Activated CD4-positive, alpha-beta T cell treated with anti-CD3 and anti-CD28 coated beads for 1 hour (primary cell): ENCODE measurements at regions not wholly inside any gene's neighbourhood (a gene's known extent, or its start where the extent isn't known, plus 50 kb on each side); places are given as distances from the start of the nearest gene placed in this dataset.
A peak's percentile ranks its signal among the peaks of the same experiment; 100 is the strongest.
"Not testable (repeated sequence)": the region's sequence is repeated elsewhere in the genome, so short reads cannot be mapped to it uniquely, and the experiment has no call there.

Experiments
- DNase-seq: peaks from one replicate; pipeline ENCODE4 v3.0.0-alpha.2; 2020

GRCh38 chr4:138891631-138892031, 124.0 kb upstream of the NOCT start:
- DNase-seq: no peak

DNA sequence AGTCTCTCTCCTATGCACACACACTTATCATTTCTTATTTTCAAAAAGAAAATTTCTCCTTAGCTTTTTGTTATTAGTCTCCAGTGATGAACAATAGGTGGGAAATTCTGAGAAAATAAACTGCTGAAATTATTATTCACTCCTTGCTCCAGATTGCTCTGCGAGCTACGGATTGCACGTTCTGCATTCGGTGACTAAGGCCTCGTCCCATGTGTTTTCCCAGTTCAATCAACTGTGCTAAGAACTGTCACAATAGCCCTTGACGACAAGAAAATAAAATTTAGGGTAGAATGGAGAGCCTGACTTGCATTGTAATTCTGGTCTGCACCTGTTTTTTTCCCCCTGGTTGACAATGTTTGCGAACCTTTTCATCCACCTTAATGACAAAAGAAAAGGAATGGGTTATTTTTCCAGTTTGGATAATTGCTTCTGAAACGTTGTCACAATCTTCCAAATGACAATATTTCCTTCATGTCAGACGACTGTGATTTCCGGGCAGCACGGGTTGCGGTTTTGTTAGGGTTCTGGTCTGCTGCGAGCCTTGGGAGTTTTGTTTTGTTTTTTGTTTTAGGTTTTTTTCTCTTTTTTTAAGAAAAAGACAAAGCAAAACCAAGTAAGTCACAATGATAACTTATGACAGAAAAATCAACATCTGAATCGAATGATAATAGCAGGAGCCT, 124.5 kb upstream of the NOCT start:
- DNase-seq: no peak

DNA sequence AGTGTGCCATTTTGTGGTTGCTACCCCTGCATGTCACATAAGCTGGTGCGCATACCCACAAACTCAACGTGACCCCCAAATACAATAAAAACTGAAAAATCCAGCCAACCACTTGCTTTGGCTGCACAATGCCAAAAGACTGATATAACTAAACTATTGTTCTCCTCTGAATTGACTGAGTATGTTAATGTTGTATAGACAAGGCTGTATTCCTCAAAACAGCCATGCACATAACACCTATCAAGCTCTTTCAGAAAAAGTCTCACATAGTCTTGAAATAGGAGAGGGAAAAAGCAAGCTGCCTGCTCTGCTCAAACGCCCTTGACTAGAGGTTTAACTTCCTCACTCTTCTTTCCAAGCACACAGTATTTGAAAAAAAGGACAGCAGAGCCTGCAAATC, 126.4 kb upstream of the NOCT start:
- DNase-seq: no peak

DNA sequence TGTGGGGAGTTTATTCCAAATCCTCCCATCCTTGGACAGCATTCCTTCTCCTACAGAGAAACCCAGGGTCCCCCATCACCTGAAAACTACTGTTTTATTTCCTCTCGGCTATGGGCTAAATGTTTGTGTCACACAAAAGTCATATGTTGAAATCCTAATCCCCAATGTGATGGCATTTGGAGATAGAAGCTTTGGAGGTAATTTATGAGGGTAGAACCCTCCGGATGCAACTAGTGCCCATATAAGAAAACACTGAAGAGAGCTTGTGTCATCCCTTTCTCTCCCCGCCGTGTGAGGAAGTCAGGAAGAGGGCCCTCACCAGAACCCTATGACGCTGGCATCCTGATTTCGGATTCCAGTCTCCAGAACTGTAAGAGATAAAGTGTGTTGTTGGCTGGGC, 127.8 kb upstream of the NOCT start:
- DNase-seq: no peak

GRCh38 chr4:138887341-138887740, 128.2 kb upstream of the NOCT start:
- no peak for DNase-seq

- DNase-seq: no peak
Observed at GRCh38 chr4:138879757-138880156, 135.8 kb upstream of the NOCT start.

- DNase-seq: no peak
Observed at GRCh38 chr4:138875891-138876608, 139.5 kb upstream of the NOCT start.

DNA sequence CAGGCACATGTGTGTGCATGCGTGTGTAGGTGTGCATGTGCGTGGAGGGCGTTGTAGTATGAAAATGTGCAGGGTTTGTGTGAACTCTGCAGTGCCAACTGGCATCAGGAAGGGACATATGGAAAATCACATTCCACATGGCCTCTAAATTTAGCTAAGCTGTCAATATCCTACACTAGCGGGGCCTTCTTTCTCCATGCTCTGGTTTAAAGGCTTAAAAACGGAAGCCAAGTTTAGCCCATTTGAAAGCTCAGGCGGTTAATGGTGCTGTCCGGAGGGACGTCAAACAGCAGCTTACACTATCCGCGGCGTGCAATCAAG, 144.1 kb upstream of the NOCT start:
- DNase-seq: no peak

GRCh38 chr4:138870737-138871554, 144.6 kb upstream of the NOCT start:
- DNase-seq: peak; percentile 9

DNA sequence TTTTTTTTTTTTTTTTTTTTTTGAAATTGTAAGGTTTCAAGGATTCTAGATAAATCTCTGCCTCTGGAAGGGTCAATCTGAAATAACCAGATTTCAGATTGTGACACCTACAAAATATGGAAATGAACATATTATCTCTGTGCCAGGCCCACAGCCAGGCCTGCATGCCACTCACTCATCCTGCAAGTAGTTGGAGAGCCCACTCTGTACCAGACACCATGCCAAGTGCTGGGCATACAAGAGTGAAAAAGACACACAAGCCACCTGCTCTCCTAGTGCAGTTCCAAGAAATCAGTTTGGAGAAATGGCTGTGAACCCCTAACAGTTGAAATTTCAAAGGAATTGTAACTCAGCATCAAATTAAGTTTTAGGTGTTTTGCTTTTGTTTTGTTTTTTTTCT, 145.9 kb upstream of the NOCT start:
- no peak for DNase-seq

DNA sequence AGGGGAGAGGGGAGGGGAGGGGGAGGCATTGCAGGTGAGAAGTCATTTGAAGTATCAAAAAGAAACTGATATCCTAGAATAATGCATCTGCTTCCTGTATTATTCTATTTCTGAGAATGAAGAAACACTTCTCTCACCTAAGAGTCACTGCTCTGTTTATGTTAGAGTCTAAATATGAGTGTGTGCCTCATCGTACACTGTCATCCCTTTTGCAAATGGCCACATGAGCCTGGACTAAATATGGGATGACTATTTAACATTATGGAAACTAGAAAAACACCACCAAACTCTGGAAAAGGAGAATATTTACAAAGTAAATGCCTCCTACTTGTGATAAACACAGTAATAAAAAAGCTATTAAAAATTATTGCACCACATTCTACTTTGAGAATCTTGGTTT, 146.4 kb upstream of the NOCT start:
- DNase-seq: no peak

DNA sequence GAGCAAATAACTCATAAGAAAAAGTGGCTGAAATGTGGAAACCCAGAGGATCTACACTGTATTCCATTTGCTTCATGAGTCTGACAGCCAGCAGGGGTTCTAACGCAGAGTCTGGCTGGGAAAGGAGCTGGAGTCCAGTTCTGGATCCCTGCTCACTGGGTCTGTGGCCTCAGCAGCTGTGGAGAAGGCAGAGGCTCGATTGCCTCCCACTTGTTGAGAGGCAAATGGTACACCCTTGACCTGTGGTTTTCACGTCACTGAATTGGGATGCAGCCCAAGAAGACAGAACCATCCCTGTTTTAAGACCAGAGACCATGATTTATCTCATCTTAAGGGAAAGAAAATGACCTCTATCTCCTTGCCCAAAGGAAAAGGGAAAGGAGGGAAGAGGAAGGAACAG, 147.0 kb upstream of the NOCT start:
- DNase-seq: no peak

GRCh38 chr4:138867404-138867803, 148.2 kb upstream of the NOCT start:
- DNase-seq: no peak

DNA sequence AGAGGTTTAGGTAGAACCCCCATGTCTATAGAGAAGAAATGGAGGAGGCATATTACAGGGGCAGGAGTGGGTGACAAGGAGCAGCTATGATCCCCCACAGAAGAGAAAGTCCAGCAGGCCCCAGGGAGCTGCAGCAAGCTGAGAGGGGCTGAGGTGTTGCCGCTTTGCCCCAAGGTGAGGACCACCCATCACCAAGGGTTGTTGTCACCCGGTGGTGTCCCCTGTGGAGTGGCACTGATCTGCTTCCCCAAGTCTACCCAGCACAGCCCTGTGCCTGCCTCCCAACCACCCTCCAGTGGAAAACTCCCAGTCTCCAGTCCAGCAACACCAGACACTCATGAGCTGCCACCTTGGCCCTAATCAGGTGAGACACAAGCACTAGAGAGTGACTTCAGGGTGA, 149.3 kb upstream of the NOCT start:
- DNase-seq: no peak

DNA sequence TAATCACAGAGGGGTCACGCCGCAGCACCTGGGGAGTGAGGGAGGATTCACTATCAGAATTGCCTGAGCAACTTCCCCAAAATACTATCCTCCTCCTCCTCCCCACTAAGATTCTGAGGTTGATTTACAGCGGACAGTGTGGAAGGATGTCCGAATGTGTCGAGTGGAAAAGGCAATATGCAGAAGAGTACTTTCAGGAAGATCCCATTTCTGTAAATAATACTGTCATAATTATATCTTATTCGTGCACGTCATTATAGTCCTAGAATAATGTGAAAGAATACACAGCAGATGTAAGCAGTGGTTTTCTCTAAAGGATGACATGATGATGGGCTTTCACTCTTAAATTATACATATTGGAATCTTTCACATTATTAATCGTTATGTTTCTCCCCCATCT, 149.8 kb upstream of the NOCT start:
- no peak for DNase-seq

DNA sequence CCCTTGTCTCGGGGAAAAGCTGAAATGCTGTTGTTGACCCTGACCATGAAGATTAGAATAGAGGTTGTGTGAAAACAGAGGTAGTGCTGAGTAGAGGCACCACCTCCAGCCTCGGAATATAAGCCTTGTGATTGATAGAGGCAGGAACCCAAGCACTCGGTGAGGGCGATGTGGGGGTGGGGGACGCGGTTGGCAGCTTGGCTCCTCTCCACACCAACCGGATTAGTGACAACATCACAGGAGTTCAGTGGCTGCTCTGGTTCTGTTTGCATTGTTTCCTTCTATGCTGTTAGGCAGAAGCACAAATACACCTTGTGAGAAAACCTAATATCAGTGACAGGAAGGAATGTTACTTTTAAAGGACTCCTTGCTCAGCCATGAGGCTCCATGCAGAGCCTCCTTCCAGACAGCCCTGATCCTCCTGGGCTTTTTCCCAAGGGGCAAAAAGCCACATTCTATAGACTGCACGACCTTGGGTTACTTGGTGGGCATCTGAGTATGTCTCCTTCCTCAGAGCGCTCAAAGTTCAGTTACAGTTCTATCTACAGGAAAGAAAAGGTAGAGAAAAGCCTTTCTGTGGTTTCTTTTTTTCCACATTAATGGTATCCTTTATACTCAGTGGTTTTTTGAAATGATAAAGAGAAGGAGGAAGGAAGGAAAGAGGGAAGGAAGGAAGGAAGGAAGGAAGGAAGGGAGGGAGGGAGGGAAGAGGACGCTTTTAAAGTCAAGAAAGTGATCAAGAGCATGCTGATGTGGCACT, 150.4 kb upstream of the NOCT start:
- DNase-seq: no peak

GRCh38 chr4:138863160-138863559, 152.4 kb upstream of the NOCT start:
- DNase-seq: no peak

GRCh38 chr4:138861135-138861534, 154.4 kb upstream of the NOCT start:
- no peak for DNase-seq

DNA sequence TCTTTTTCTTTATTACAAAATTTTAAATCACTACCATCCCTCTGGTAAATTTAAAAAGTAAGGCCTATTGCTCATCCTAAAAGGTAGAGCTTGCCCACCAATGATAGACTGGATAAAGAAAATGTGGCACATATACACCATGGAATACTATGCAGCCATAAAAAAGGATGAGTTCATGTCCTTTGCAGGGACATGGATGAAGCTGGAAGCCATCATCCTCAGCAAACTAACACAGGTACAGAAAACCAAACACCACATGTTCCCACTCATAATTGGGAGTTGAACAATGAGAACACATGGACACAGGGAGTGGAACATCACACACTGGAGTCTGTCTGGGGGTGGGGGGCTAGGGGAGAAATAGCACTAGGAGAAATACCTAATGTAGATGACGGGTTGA, 155.2 kb upstream of the NOCT start:
- DNase-seq: not testable (repeated sequence)

- no peak for DNase-seq
Observed at GRCh38 chr4:138859254-138859653, 156.3 kb upstream of the NOCT start.

DNA sequence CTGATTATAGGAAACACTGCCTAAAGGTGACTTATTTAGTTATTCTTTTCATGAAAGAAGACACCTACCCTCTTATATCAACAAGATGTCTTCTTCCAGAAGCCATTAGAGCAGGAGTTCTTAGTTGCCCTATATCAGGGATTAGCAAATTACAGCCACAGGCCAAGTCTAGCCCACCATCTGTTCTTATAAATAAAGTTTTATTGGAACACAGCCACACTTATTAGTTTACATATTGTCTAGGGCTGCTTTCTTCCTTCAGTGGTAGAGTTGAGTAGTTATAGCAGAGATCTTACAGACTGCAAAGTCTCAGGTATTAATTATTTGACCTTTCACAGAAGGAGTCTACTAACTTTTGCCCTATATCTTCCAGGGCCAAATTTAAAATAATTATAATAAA, 157.2 kb upstream of the NOCT start:
- no peak for DNase-seq

DNA sequence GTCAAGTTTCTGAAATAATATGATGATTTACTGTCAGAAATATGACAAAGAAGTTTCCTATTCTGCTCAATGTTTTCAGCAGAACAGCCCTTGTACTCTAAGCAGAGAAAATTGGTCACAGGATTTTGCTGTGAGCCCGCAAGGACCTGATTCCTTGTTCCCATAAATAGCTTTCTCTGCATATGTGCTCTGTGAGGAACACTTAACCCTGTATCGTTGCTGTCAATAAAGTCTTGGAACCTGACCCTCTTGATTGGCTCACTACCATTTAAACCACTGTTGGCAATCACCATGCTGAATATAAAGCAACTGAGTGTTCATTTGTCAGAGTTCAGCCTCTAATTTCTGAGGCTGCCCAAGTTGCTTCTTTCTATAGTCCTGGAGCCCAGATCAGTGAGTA, 158.2 kb upstream of the NOCT start:
- DNase-seq: no peak

- no peak for DNase-seq
Observed at GRCh38 chr4:138852681-138853080, 162.9 kb upstream of the NOCT start.
